B cell (primary cell): ENCODE measurements at regions not wholly inside any gene's neighbourhood (a gene's known extent, or its start where the extent isn't known, plus 50 kb on each side); places are given as distances from the start of the nearest gene placed in this dataset.

Source experiments
- ATAC-seq: fragments of 200-7000 bp; cut with Tn5 transposase; one replicate; pipeline ENCODE4 v1.10.0; 2021; ENCODE audit warnings: low read depth, mild to moderate bottlenecking, moderate number of reproducible peaks, moderate library complexity
- CTCF ChIA-PET: fragments of 350-600 bp; sonication (Branson Sonifier 250); formaldehyde crosslinking; loops from one replicate; lab custom pipeline; 2021; ENCODE audit warnings: antibody characterized with exemption, inconsistent platforms; lab: Charles Lee
- POLR2A ChIA-PET: fragments of 350-600 bp; sonication (Branson Sonifier 250); formaldehyde crosslinking; loops from one replicate; lab custom pipeline; 2021; ENCODE audit warnings: antibody characterized with exemption; lab: Charles Lee
- DNase-seq: peaks from one replicate; pipeline ENCODE4 v3.0.0; 2013
- H2AFZ ChIP-seq: 2 replicates; pipeline ENCODE4 v1.6.1; 2012; ENCODE audit warnings: mild to moderate bottlenecking, low read depth, low read length; ENCODE audit not compliant: insufficient read depth, poor library complexity, severe bottlenecking
- H3K27ac ChIP-seq, 2 donors: 1 replicate in 1 of 2; 2 replicates in 1 of 2; pipeline ENCODE4 v1.5.1; 2012 to 2013; ENCODE audit warnings: low read length in 2 of 2, mild to moderate bottlenecking in 2 of 2, moderate library complexity in 1 of 2
- H3K27me3 ChIP-seq, 4 experiments: fragments of 200-600 bp in 1 of 4; sonication (generic) in 1 of 4; replicated peaks in 1 of 4; 1 replicate in 2 of 4; 2 replicates in 2 of 4; pipeline versions ENCODE4 v1.6.1 to v1.7.0; 2013 to 2016; ENCODE audit warnings: low read length in 3 of 4, mild to moderate bottlenecking in 2 of 4, mixed read lengths in 1 of 4, moderate library complexity in 1 of 4; ENCODE audit not compliant: insufficient read depth in 4 of 4, control insufficient read depth in 3 of 4; ENCODE audit errors: control extremely low read depth in 1 of 4
- H3K36me3 ChIP-seq, 2 experiments: replicated peaks in 1 of 2; 1 replicate in 1 of 2; 2 replicates in 1 of 2; pipeline versions ENCODE4 v1.6.1 to v1.7.1; 2013; ENCODE audit warnings: low read length in 1 of 2; ENCODE audit not compliant: insufficient read depth in 2 of 2, control insufficient read depth in 1 of 2; ENCODE audit errors: control extremely low read depth in 1 of 2, extremely low read depth in 1 of 2
- H3K4me1 ChIP-seq, 2 donors: fragments of 200-600 bp in 1 of 2; sonication (generic) in 1 of 2; 1 replicate in 1 of 2; 2 replicates in 1 of 2; pipeline versions ENCODE4 v1.5.1 to v1.6.1; 2013 to 2017; ENCODE audit warnings: low read length in 2 of 2; ENCODE audit not compliant: control insufficient read depth in 2 of 2, insufficient read depth in 2 of 2
- H3K4me2 ChIP-seq: replicated peaks from 2 replicates; pipeline ENCODE3; 2012; ENCODE audit warnings: mild to moderate bottlenecking, low read depth, low read length; ENCODE audit not compliant: poor library complexity, severe bottlenecking
- H3K4me3 ChIP-seq, 5 experiments: fragments of 200-600 bp in 1 of 5; sonication (generic) in 1 of 5; 1 replicate in 3 of 5; 2 replicates in 2 of 5; pipeline versions ENCODE4 v1.5.1 to v1.7.0; 2011 to 2016; ENCODE audit warnings: low read length in 4 of 5, mild to moderate bottlenecking in 4 of 5, low read depth in 2 of 5, control low read depth in 1 of 5, moderate library complexity in 1 of 5; ENCODE audit not compliant: insufficient read depth in 1 of 5; ENCODE audit errors: control extremely low read depth in 1 of 5, extremely low read depth in 1 of 5
- H3K79me2 ChIP-seq: fragments of 200-600 bp; sonication (generic); one replicate; pipeline ENCODE4 v1.6.0; 2016; ENCODE audit warnings: low read length; ENCODE audit not compliant: control insufficient read depth, insufficient read depth
- H3K9ac ChIP-seq: fragments of 200-600 bp; sonication (generic); 2 replicates; pipeline ENCODE4 v1.6.1; 2017; ENCODE audit warnings: mild to moderate bottlenecking, low read length, moderate library complexity
- H3K9me3 ChIP-seq, 3 donors: one replicate each; pipeline versions ENCODE4 v1.6.1 to v1.7.1; 2013; ENCODE audit warnings: low read length in 2 of 3; ENCODE audit not compliant: control insufficient read depth in 2 of 3, insufficient read depth in 1 of 3; ENCODE audit errors: control extremely low read depth in 1 of 3
- H4K20me1 ChIP-seq: 2 replicates; pipeline ENCODE4 v1.6.0; 2012; ENCODE audit warnings: mild to moderate bottlenecking, low read length; ENCODE audit not compliant: insufficient read depth, control insufficient read depth, poor library complexity, severe bottlenecking
- H3K27ac Mint-ChIP-seq: one replicate; pipeline ENCODE4 v1.8.0; 2021; ENCODE audit warnings: mixed read lengths
- H3K27me3 Mint-ChIP-seq: one replicate; pipeline ENCODE4 v1.8.0; 2021; ENCODE audit warnings: mixed read lengths
- H3K4me1 Mint-ChIP-seq: one replicate; pipeline ENCODE4 v1.8.0; 2021; ENCODE audit warnings: mixed read lengths
- H3K4me3 Mint-ChIP-seq: one replicate; pipeline ENCODE4 v1.8.0; 2021; ENCODE audit warnings: mixed read lengths
- H3K9me3 Mint-ChIP-seq: one replicate; pipeline ENCODE4 v1.8.0; 2022; ENCODE audit warnings: mixed read lengths; ENCODE audit not compliant: insufficient read depth
- EZH2 ChIP-seq: IDR thresholded peaks from 2 replicates; pipeline ENCODE4 v1.6.1; 2012; ENCODE audit warnings: borderline replicate concordance, low read depth, mild to moderate bottlenecking, moderate library complexity, low read length; ENCODE audit not compliant: insufficient read depth, poor library complexity, severe bottlenecking
- WGBS: methylation state at CpG from one replicate; pipeline ENCODE4 v1.1.5; 2013; ENCODE audit warnings: missing lambda C conversion rate; ENCODE audit not compliant: insufficient coverage; 5-methylcytosine and 5-hydroxymethylcytosine counted together
- intact Hi-C: fragments of 100-400 bp; cut with micrococcal nuclease; formaldehyde crosslinking; loops from one replicate; pipeline ENCODE4 v1.10.0; 2022
- TF ChIP-seq, protein P1 (sequence below): fragments of 200-600 bp; IDR thresholded peaks from one replicate; pipeline ENCODE4 v1.8.0; 2022; ENCODE audit warnings: antibody characterized with exemption, mild to moderate bottlenecking

DNA sequence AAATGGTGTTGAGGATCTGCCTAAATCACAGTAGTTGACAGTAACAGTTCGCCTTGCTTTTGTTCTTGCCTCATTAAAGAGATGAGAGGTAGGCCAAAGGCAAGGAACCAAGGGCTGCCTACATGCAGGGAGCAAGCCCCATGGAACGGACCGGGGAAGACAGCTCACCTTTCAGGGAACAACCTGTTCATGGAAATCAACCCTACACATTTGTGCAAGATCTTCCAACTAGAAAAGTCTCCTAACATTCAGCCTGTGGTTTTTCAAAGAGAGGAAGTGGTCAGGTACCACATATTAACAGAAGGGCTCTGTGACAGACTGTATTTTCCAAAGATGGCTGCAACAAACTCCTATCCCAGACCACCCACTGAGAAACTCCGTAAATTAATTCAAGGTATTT lies 1031.8 kb upstream of the NR2F2 start:
- intact Hi-C loops = no loop called here
- no peak for DNase-seq
- H3K4me2 ChIP-seq = no peak overlapping the region
- H3K4me3 ChIP-seq = no peak overlapping the region
- no peaks in the 10 kb centered on the region for H3K9me3 ChIP-seq
- H3K4me1 ChIP-seq = no peaks in the 10 kb centered on the region
- H3K27ac ChIP-seq = no peak overlapping the region
- ChIA-PET CTCF (no interaction called here), POLR2A (no interaction called here)
- Mint-ChIP-seq H3K4me3 (no peak overlapping the region), H3K27me3 (no peaks in the 10 kb centered on the region), H3K4me1 (no peaks in the 10 kb centered on the region), H3K9me3 (no peaks in the 10 kb centered on the region), H3K27ac (no peak overlapping the region)
- no peaks in the 10 kb centered on the region for H3K36me3 ChIP-seq
- H2AFZ ChIP-seq = no peak overlapping the region
- no peak for ATAC-seq
- TF ChIP-seq, protein P1, sequence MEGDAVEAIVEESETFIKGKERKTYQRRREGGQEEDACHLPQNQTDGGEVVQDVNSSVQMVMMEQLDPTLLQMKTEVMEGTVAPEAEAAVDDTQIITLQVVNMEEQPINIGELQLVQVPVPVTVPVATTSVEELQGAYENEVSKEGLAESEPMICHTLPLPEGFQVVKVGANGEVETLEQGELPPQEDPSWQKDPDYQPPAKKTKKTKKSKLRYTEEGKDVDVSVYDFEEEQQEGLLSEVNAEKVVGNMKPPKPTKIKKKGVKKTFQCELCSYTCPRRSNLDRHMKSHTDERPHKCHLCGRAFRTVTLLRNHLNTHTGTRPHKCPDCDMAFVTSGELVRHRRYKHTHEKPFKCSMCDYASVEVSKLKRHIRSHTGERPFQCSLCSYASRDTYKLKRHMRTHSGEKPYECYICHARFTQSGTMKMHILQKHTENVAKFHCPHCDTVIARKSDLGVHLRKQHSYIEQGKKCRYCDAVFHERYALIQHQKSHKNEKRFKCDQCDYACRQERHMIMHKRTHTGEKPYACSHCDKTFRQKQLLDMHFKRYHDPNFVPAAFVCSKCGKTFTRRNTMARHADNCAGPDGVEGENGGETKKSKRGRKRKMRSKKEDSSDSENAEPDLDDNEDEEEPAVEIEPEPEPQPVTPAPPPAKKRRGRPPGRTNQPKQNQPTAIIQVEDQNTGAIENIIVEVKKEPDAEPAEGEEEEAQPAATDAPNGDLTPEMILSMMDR = no peak
- no peak for TF ChIP-seq EZH2
- no peak overlapping the region for H3K9ac ChIP-seq
- H3K79me2 ChIP-seq = no peaks in the 10 kb centered on the region
- 70% methylated on average over 3 of the region's 4 CpGs for WGBS
- no peaks in the 10 kb centered on the region for H4K20me1 ChIP-seq
- H3K27me3 ChIP-seq = no peaks in the 10 kb centered on the region

DNA sequence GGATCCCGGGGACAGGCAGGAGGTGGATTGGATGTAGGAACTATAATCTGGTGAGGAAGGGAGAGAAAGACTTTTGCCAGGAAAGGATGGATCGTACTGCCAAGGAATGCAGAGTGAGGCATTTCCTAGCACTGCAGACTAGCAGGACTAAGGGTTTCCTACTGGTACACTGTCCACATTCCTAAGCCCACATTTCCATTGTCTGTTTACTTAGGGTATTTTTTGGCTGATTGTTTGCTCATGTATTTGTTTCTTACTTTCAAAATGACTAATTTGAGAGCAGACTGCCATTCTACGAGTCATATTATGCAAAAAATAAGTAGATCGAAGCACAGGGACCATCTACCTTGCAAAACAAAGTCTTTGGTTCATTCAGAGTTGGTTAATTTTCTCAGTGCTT lies 1029.5 kb upstream of the NR2F2 start:
- TF ChIP-seq, protein P1 = no peak
- TF ChIP-seq EZH2 = no peak
- Histone ChIP-seq H4K20me1 (no peaks in the 10 kb centered on the region), H3K27me3 (no peaks in the 10 kb centered on the region), H3K4me3 (no peak overlapping the region), H3K4me2 (no peak overlapping the region), H3K36me3 (no peaks in the 10 kb centered on the region), H3K79me2 (no peaks in the 10 kb centered on the region), H3K9ac (no peak overlapping the region), H3K27ac (no peak overlapping the region), H3K4me1 (no peaks in the 10 kb centered on the region), H3K9me3 (no peaks in the 10 kb centered on the region), H2AFZ (no peak overlapping the region)
- intact Hi-C loops = no loop called here
- CTCF ChIA-PET = no interaction called here
- DNase-seq = no peak
- H3K27ac Mint-ChIP-seq = no peak overlapping the region
- H3K9me3 Mint-ChIP-seq = no peaks in the 10 kb centered on the region
- WGBS = 63% methylated on average over 2 of the region's 4 CpGs
- ATAC-seq = no peak
- H3K27me3 Mint-ChIP-seq = no peaks in the 10 kb centered on the region
- no peak overlapping the region for H3K4me3 Mint-ChIP-seq
- POLR2A ChIA-PET = no interaction called here
- no peaks in the 10 kb centered on the region for H3K4me1 Mint-ChIP-seq
